Osteoblast (primary cell): ENCODE measurements at regions not wholly inside any gene's neighbourhood (a gene's known extent, or its start where the extent isn't known, plus 50 kb on each side); places are given as distances from the start of the nearest gene placed in this dataset.
A peak's percentile ranks its signal among the peaks of the same experiment; 100 is the strongest.

Experiments
- DNase-seq: peaks from one replicate; pipeline ENCODE4 v3.0.0; 2011; ENCODE audit warnings: low spot score, mixed read lengths; ENCODE audit not compliant: insufficient read length; ENCODE audit errors: missing footprints
- H2AFZ ChIP-seq: 2 replicates; pipeline ENCODE4 v1.6.0; 2011; ENCODE audit warnings: mild to moderate bottlenecking, low read length
- H3K27ac ChIP-seq: 2 replicates; pipeline ENCODE4 v1.5.1; 2011; ENCODE audit warnings: mild to moderate bottlenecking, low read depth, low read length, moderate library complexity
- H3K27me3 ChIP-seq: 2 replicates; pipeline ENCODE4 v1.6.0; 2012; ENCODE audit warnings: mild to moderate bottlenecking, control low read depth, inconsistent platforms, low read length, moderate library complexity; ENCODE audit not compliant: insufficient read depth
- H3K36me3 ChIP-seq: 2 replicates; pipeline ENCODE4 v1.5.1; 2011; ENCODE audit warnings: mild to moderate bottlenecking, low read length, control low read depth, moderate library complexity; ENCODE audit not compliant: insufficient read depth
- H3K4me1 ChIP-seq: 2 replicates; pipeline ENCODE4 v1.5.1; 2011; ENCODE audit warnings: mild to moderate bottlenecking, low read length, control low read depth, moderate library complexity; ENCODE audit not compliant: insufficient read depth
- H3K4me2 ChIP-seq: 2 replicates; pipeline ENCODE4 v1.6.0; 2011; ENCODE audit warnings: mild to moderate bottlenecking, low read length; ENCODE audit not compliant: insufficient read depth
- H3K4me3 ChIP-seq: fragments of 200-600 bp; sonication (generic); 3 replicates; pipeline ENCODE4 v1.5.1; 2012; ENCODE audit warnings: mild to moderate bottlenecking, low read length, inconsistent platforms; ENCODE audit not compliant: insufficient read depth
- H3K79me2 ChIP-seq: 2 replicates; pipeline ENCODE4 v1.6.0; 2012; ENCODE audit warnings: mild to moderate bottlenecking, low read length, control low read depth, inconsistent platforms; ENCODE audit not compliant: insufficient read depth
- H3K9me3 ChIP-seq: 2 replicates; pipeline ENCODE4 v1.5.1; 2011; ENCODE audit warnings: low read depth, low read length, control low read depth
- H4K20me1 ChIP-seq: 2 replicates; pipeline ENCODE4 v1.6.0; 2012; ENCODE audit warnings: mild to moderate bottlenecking, low read length, control low read depth; ENCODE audit not compliant: insufficient read depth
- CTCF ChIP-seq: IDR thresholded peaks from 2 replicates; pipeline ENCODE4 v1.5.1; 2011; ENCODE audit warnings: mild to moderate bottlenecking, low read depth, low read length, moderate library complexity; ENCODE audit errors: extremely low read depth

GRCh38 chr7:22566592-22566991 is 66.6 kb upstream of the STEAP1B start:
- DNase-seq = no peak
- TF ChIP-seq CTCF = no peak
- Histone ChIP-seq H3K27me3 (no peaks in the 10 kb centered on the region), H3K4me1 (peaks cover 67% of the 10 kb centered on the region), H2AFZ (no peak overlapping the region), H3K9me3 (no peaks in the 10 kb centered on the region), H4K20me1 (no peaks in the 10 kb centered on the region), H3K79me2 (peaks cover 16% of the 10 kb centered on the region), H3K4me2 (no peak overlapping the region), H3K36me3 (peaks cover 5% of the 10 kb centered on the region), H3K4me3 (no peak overlapping the region), H3K27ac (peak overlapping the region; percentile 96)

- peaks cover 67% of the 10 kb centered on the region for H3K4me1 ChIP-seq
- no peak overlapping the region for H2AFZ ChIP-seq
- H3K27me3 ChIP-seq = no peaks in the 10 kb centered on the region
- no peak for TF ChIP-seq CTCF
- no peak for DNase-seq
- no peaks in the 10 kb centered on the region for H4K20me1 ChIP-seq
- H3K36me3 ChIP-seq = peaks cover 5% of the 10 kb centered on the region
- H3K9me3 ChIP-seq = no peaks in the 10 kb centered on the region
- peak overlapping the region; percentile 82 for H3K4me2 ChIP-seq
- peak overlapping the region; percentile 96 for H3K27ac ChIP-seq
- H3K79me2 ChIP-seq = peaks cover 16% of the 10 kb centered on the region
- peak overlapping the region; percentile 16 for H3K4me3 ChIP-seq
Measured at GRCh38 chr7:22566176-22566575, 66.2 kb upstream of the STEAP1B start.

GRCh38 chr7:22565315-22565811 is 65.4 kb upstream of the STEAP1B start:
- no peaks in the 10 kb centered on the region for H4K20me1 ChIP-seq
- peaks cover 16% of the 10 kb centered on the region for H3K79me2 ChIP-seq
- no peaks in the 10 kb centered on the region for H3K9me3 ChIP-seq
- H3K27ac ChIP-seq = peak overlapping the region; percentile 96
- no peaks in the 10 kb centered on the region for H3K36me3 ChIP-seq
- no peak for DNase-seq
- peak overlapping the region; percentile 16 for H3K4me3 ChIP-seq
- H2AFZ ChIP-seq = no peak overlapping the region
- peaks cover 69% of the 10 kb centered on the region for H3K4me1 ChIP-seq
- TF ChIP-seq CTCF = no peak
- peak overlapping the region; percentile 82 for H3K4me2 ChIP-seq
- no peaks in the 10 kb centered on the region for H3K27me3 ChIP-seq

GRCh38 chr7:22564511-22565045 is 64.6 kb upstream of the STEAP1B start:
- H3K79me2 ChIP-seq = peaks cover 16% of the 10 kb centered on the region
- H4K20me1 ChIP-seq = no peaks in the 10 kb centered on the region
- DNase-seq = peak; percentile 92
- no peak overlapping the region for H2AFZ ChIP-seq
- no peaks in the 10 kb centered on the region for H3K9me3 ChIP-seq
- H3K27me3 ChIP-seq = no peaks in the 10 kb centered on the region
- H3K4me1 ChIP-seq = peaks cover 67% of the 10 kb centered on the region
- H3K4me3 ChIP-seq = peak overlapping the region; percentile 7
- H3K27ac ChIP-seq = peak overlapping the region; percentile 96
- H3K36me3 ChIP-seq = no peaks in the 10 kb centered on the region
- H3K4me2 ChIP-seq = peak overlapping the region; percentile 82
- no peak for TF ChIP-seq CTCF
